ENCODE measurements at regions not wholly inside any gene's neighbourhood (a gene's known extent, or its start where the extent isn't known, plus 50 kb on each side); places are given as distances from the start of the nearest gene placed in this dataset.

DNA sequence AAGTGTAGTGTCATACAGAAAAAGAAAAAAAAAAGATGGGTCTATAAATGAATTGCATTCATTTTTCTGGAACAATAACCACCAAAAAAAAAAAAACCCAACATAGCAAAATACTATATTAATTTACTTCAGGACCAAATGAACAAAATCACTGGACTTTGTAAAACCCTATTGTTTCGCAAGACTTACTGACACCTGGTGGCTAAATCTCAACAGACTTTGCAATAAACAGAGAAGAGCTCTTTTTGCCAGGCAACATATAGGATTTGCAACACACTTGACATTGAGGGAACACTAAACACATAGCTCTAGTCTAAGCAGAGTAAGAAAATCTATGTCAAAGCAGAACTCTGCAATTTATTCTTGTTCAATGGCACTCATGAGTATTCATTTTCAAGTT, 990.2 kb downstream of the STPG2 start:
- no peak overlapping the region for H3K4me3 Mint-ChIP-seq (ENCODE audit: unreplicated experiment)
- ChIA-PET POLR2A (no interaction called here), CTCF (interaction anchor here (0.7 kb wide), 1 partner anchor 1424 kb away, joined by 3 read pairs; no protein-coding TSS in a partner anchor)
- DNase-seq = peak in 1 of 2 experiments; percentile 4
- Histone ChIP-seq H3K4me1 (no peaks in the 10 kb centered on the region), H3K4me3 (ENCODE audit: low read depth, low read length) (no peak overlapping the region), H3K36me3 (ENCODE audit: control insufficient read depth, insufficient read depth, low read length) (no peaks in the 10 kb centered on the region), H3K9me3 (no peaks in the 10 kb centered on the region), H3K27me3 (replicated peaks; ENCODE audit: control insufficient read depth, insufficient read depth, low read length) (no peaks in the 10 kb centered on the region)
- TF ChIP-seq CTCF (IDR thresholded peaks at IDR 0.05; ENCODE audit: insufficient read depth in 1 of 2, low read depth in 1 of 2, low read length in 1 of 2, severe bottlenecking in 1 of 2, unreplicated experiment in 1 of 2) = peak; percentile 25 to 37
- no peaks in the 10 kb centered on the region for H3K36me3 Mint-ChIP-seq (ENCODE audit: insufficient read depth, unreplicated experiment)
- BruUV-seq (replicated peaks) = no TSS peak
- no peaks in the 10 kb centered on the region for H3K4me1 Mint-ChIP-seq (ENCODE audit: low read depth, unreplicated experiment)
- H3K27ac Mint-ChIP-seq (ENCODE audit: unreplicated experiment) = no peak overlapping the region
- H3K9me3 Mint-ChIP-seq (ENCODE audit: unreplicated experiment) = no peaks in the 10 kb centered on the region
- no peaks in the 10 kb centered on the region for H3K27me3 Mint-ChIP-seq (ENCODE audit: insufficient read depth, unreplicated experiment)
- intact Hi-C loops (cut with micrococcal nuclease; ENCODE audit: unreplicated experiment) = loop anchor here (5.0 kb wide), 1 partner anchor 551 kb away; no protein-coding TSS in a partner anchor

- no peaks in the 10 kb centered on the region for H3K4me1 ChIP-seq
- no peaks in the 10 kb centered on the region for H3K27me3 ChIP-seq (replicated peaks; ENCODE audit: control insufficient read depth, insufficient read depth, low read length)
- TF ChIP-seq CTCF (IDR thresholded peaks at IDR 0.05; ENCODE audit: insufficient read depth in 1 of 2, low read depth in 1 of 2, low read length in 1 of 2, severe bottlenecking in 1 of 2, unreplicated experiment in 1 of 2) = no peak
- POLR2A ChIA-PET = no interaction called here
- no peak for DNase-seq
- intact Hi-C loops (cut with micrococcal nuclease; ENCODE audit: unreplicated experiment) = no loop called here
- no peaks in the 10 kb centered on the region for H3K9me3 ChIP-seq
- CTCF ChIA-PET = no interaction called here
- no peak overlapping the region for H3K4me3 ChIP-seq (ENCODE audit: low read depth, low read length)
- Mint-ChIP-seq H3K27ac (ENCODE audit: unreplicated experiment) (no peak overlapping the region), H3K4me1 (ENCODE audit: low read depth, unreplicated experiment) (no peaks in the 10 kb centered on the region), H3K4me3 (ENCODE audit: unreplicated experiment) (no peak overlapping the region), H3K36me3 (ENCODE audit: insufficient read depth, unreplicated experiment) (no peaks in the 10 kb centered on the region), H3K9me3 (ENCODE audit: unreplicated experiment) (no peaks in the 10 kb centered on the region), H3K27me3 (ENCODE audit: insufficient read depth, unreplicated experiment) (peaks cover 4% of the 10 kb centered on the region)
- BruUV-seq (replicated peaks) = no TSS peak
- no peaks in the 10 kb centered on the region for H3K36me3 ChIP-seq (ENCODE audit: control insufficient read depth, insufficient read depth, low read length)
Measured at GRCh38 chr4:97159625-97160024, 983.7 kb downstream of the STPG2 start.

- Mint-ChIP-seq H3K27ac (ENCODE audit: unreplicated experiment) (no peak overlapping the region), H3K4me1 (ENCODE audit: low read depth, unreplicated experiment) (no peaks in the 10 kb centered on the region), H3K27me3 (ENCODE audit: insufficient read depth, unreplicated experiment) (peaks cover 2% of the 10 kb centered on the region), H3K9me3 (ENCODE audit: unreplicated experiment) (no peaks in the 10 kb centered on the region), H3K4me3 (ENCODE audit: unreplicated experiment) (no peak overlapping the region), H3K36me3 (ENCODE audit: insufficient read depth, unreplicated experiment) (no peaks in the 10 kb centered on the region)
- ChIA-PET POLR2A (no interaction called here), CTCF (no interaction called here)
- Histone ChIP-seq H3K27me3 (replicated peaks; ENCODE audit: control insufficient read depth, insufficient read depth, low read length) (no peaks in the 10 kb centered on the region), H3K9me3 (no peaks in the 10 kb centered on the region; the same call in 1 of the 2 replicates), H3K4me1 (no peaks in the 10 kb centered on the region), H3K4me3 (ENCODE audit: low read depth, low read length) (no peak overlapping the region), H3K36me3 (ENCODE audit: control insufficient read depth, insufficient read depth, low read length) (no peaks in the 10 kb centered on the region)
- intact Hi-C loops (cut with micrococcal nuclease; ENCODE audit: unreplicated experiment) = no loop called here
- BruUV-seq (replicated peaks) = no TSS peak
- DNase-seq = no peak
- no peak for TF ChIP-seq CTCF (IDR thresholded peaks at IDR 0.05; ENCODE audit: insufficient read depth in 1 of 2, low read depth in 1 of 2, low read length in 1 of 2, severe bottlenecking in 1 of 2, unreplicated experiment in 1 of 2)
Measured at GRCh38 chr4:97185233-97185632, 958.0 kb downstream of the STPG2 start.
